ENCODE measurements at regions not wholly inside any gene's neighbourhood (a gene's known extent, or its start where the extent isn't known, plus 50 kb on each side); places are given as distances from the start of the nearest gene placed in this dataset.

DNA sequence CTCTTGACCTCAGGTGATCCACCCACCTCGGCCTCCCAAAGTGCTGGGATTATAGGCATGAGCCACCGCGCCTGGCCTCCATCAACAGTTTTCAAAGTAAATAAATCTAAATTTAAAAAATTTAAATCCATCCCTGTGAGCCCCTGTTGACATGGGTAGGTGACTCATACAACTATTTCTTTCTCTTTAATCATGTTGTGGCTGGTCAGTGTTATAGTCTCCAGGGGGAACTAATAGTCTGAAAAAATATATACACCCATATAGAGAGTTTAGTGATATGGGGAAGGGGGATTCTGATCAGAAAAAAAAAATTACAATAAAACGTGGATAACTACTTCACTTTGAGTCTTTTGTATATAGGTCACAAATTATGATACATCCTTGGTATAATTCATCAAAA, 159.2 kb downstream of the ZNF608 start:
- no peak for DNase-seq (ENCODE audit: low spot score)
- ATAC-seq (ENCODE audit: low FRiP score): no peak
- TF ChIP-seq, protein P1, sequence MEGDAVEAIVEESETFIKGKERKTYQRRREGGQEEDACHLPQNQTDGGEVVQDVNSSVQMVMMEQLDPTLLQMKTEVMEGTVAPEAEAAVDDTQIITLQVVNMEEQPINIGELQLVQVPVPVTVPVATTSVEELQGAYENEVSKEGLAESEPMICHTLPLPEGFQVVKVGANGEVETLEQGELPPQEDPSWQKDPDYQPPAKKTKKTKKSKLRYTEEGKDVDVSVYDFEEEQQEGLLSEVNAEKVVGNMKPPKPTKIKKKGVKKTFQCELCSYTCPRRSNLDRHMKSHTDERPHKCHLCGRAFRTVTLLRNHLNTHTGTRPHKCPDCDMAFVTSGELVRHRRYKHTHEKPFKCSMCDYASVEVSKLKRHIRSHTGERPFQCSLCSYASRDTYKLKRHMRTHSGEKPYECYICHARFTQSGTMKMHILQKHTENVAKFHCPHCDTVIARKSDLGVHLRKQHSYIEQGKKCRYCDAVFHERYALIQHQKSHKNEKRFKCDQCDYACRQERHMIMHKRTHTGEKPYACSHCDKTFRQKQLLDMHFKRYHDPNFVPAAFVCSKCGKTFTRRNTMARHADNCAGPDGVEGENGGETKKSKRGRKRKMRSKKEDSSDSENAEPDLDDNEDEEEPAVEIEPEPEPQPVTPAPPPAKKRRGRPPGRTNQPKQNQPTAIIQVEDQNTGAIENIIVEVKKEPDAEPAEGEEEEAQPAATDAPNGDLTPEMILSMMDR (IDR thresholded peaks at IDR 0.05): no peak

DNA sequence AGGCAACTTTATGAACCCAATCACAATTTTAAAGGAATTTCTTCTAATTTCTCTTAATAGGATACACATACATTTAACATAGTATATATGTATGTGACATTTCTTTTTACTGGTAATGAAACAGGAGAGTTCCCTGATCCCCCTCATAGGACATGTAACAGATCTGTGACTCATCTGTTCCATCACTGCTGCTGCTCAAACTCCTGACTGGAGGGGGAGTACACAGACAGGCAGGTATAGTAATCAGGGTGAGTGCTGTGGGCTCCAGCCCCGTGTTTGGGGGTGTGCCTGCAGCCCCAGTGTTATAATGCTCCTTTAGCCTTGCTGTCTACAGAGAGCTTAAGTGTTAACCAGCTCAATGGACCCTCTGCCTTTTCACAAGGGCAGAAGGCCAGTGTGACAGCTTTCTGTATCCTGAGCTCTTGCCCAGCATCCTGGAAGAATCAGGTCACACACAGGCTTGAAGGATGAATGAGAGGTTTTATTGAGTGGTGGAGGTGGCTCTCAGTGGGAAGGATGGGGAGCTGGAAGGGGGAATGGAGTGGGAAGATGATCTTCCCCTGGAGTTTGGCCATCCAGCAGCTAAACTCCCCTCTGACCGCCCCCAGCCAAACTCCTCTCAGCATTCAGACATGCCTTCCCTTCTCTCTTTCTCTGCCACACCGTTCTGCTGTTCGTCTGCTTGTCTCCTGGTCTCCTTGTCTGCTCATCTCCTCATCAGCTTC, 161.3 kb downstream of the ZNF608 start:
- TF ChIP-seq, protein P1 (IDR thresholded peaks at IDR 0.05): no peak
- ATAC-seq (ENCODE audit: low FRiP score): no peak

DNA sequence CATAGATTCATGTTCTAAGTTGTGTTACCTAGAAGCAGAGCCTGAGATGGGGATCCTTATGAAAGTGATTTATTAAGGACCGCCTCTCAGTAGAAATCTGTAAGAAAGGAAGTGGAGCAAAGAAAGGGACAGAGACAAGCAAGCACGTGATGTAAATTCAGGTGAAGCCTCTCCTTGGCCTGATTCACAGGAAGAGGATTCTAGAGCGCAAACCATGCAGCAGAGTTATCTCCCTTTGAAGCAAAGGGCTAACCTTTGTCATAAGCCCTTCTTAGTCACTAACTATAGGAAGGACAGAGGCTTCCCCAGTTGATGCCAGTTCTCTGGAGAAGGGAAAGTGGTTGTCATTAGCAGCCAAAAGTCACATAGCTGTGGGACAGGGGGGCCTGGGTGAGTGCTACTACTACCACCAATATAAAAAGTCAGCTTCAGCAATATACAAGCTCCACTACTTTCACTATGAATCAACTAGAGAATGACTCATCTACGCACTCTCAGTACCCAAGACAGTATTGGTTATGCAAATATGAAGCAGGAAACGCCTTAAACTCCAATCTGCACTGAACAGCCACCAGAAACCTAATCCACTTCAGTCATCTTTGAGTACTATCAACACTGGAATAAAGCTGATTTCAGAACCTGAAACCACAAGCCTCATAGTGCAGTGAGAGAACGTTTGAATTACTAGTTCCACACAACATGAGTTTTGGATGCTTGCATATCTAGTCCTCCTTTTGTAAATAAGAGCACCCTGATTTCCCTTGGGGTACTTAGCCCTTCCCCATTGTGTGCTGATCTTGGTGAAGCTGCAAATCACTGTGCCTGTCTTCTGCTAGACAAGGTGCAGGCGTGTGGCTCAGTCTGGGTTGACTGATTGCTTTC, 162.7 kb downstream of the ZNF608 start:
- ATAC-seq (ENCODE audit: low FRiP score) (no peak), DNase-seq (ENCODE audit: low spot score) (no peak)
- TF ChIP-seq, protein P1 (IDR thresholded peaks at IDR 0.05): no peak

More for the DNA sequence above, 161.3 kb downstream of the ZNF608 start:
- no peak for DNase-seq (ENCODE audit: low spot score)

DNA sequence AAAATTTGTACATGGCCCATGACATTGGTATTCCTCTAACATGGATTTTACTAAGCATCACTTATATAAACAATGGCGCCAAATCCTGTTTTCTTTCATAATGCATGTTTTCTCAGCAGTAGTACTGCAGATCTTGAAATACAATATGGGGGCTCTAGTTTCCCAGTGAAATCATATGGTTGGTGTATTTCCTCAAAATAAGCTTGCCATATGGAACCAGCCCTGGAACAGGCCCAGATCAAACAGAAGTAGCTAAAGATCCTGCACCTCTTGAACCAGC, 163.9 kb downstream of the ZNF608 start:
- TF ChIP-seq, protein P1 (IDR thresholded peaks at IDR 0.05): no peak
- DNase-seq (ENCODE audit: low spot score): no peak
- no peak for ATAC-seq (ENCODE audit: low FRiP score)

DNA sequence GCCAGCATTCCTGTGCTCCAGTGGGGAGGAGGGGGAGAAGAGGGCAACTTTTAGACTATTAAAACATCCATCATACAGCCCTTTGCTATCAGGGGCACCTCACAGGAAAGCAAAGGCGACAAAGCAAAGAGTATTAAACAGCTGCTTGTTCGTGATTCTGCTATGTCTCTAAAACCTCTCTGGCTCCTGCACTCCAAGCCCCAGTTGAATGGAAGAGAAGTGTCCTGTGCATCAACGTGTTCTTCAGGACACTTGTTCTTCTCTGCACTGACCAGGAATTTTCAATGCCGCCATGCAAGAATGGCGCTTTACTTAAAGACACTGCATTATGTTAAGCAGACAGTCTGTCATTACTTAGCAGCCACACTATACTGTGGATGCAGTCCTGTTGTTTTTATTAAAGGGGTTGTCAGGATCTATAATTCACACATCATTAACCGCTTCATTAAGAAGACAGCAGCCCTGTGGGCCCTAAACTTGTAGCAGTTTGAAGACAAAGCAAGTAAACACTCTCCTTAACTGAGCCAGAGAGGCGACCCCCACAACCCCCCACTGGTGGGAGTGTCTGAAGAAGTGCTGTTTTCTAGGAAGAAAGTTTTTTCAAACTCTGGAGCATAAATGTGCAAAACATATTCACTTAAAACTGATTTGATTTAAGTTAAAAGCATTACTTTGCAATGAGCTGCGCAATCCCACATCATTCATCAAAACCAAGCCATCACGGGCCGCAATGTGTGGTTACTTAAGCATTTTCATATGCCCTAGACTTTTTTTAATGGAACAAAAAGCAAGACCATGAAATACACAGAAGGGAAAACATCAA, 164.5 kb downstream of the ZNF608 start:
- TF ChIP-seq, protein P1 (IDR thresholded peaks at IDR 0.05): no peak
- no peak for ATAC-seq (ENCODE audit: low FRiP score)
- no peak for DNase-seq (ENCODE audit: low spot score)

DNA sequence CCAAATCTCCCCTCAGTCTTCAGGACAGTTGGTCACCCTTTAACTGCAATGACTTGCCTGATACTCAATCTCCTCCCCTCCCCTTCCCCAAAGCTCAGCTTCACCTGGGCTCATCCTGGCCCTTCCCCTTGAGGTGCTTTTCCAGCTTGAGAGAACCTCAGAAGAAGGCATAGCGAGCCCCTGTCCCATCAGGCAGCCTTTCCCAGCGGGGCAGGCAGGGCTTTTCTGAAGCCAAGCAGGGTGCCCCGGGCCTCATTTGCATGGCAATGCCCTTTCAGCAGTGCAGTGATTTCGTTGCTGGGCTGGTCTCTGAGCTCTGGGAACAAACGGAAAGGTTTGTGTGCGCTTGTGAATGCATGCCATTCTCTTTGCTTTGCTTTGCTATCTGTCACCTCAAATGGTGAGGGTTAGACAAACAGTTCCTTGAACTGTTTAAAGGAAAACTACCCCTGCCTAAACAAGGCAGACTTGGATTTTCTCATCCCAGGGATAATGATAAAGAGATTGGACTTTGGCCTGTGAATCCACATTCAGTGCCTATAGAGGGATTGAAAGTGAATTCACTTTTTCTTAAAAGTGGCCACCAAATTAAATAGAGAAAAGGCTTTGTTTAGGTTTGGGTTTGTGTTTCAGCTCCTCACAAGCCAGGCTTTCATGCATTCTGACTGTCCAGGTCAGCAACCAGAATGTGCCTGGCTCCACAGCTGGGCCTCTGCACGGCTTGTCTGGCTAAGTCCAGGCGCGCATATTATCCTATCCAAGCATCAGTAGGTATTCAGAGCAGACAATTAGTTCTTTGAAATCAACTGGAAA, 165.3 kb downstream of the ZNF608 start:
- TF ChIP-seq, protein P1 (IDR thresholded peaks at IDR 0.05): no peak
- DNase-seq (ENCODE audit: low spot score): no peak
- ATAC-seq (ENCODE audit: low FRiP score): no peak

Measured in omental fat pad (tissue), 3 donors.